Endothelial cell of umbilical vein (primary cell): ENCODE measurements at regions not wholly inside any gene's neighbourhood (a gene's known extent, or its start where the extent isn't known, plus 50 kb on each side); places are given as distances from the start of the nearest gene placed in this dataset.

Experiments
- BruUV-seq: library from RNA; stranded (reverse); fragments of 400-500 nt; replicated peaks from 2 replicates; lab custom pipeline; 2021; lab: Mats Ljungman, UMichigan
- CTCF ChIA-PET: fragments of 300-600, 350-600 bp; sonication (Branson Sonifier 250); formaldehyde crosslinking; loops from one replicate; lab custom pipeline; 2021; ENCODE audit warnings: antibody characterized with exemption, inconsistent platforms; lab: Charles Lee
- POLR2A ChIA-PET: fragments of 300-600, 350-600 bp; sonication (Branson Sonifier 250); formaldehyde crosslinking; loops from one replicate; lab custom pipeline; 2021; ENCODE audit warnings: antibody characterized with exemption, inconsistent platforms; lab: Charles Lee
- DNase-seq: peaks from one replicate; pipeline ENCODE4 v3.0.0-alpha.2; 2011; ENCODE audit warnings: low read depth, low spot score
- FAIRE-seq: peaks from 2 replicates; lab custom pipeline; 2011; peaks lifted over from hg19 to GRCh38; lab: Jason Lieb, UNC
- H2AFZ ChIP-seq: 2 replicates; pipeline ENCODE4 v1.6.0; 2012; ENCODE audit warnings: low read depth, low read length, control low read depth, inconsistent platforms
- H3K27ac ChIP-seq: 2 replicates; pipeline ENCODE4 v1.5.1; 2011; ENCODE audit warnings: low read depth, mild to moderate bottlenecking, control low read depth, low read length, moderate library complexity; ENCODE audit not compliant: insufficient read depth
- H3K27me3 ChIP-seq, 2 experiments: 2 replicates each; pipeline versions ENCODE4 v1.6.0 to v1.6.1; 2011; ENCODE audit warnings: low read length in 2 of 2, mixed read lengths in 1 of 2; ENCODE audit not compliant: control insufficient read depth in 2 of 2, insufficient read depth in 2 of 2
- H3K36me3 ChIP-seq, 2 experiments: 2 replicates in 1 of 2; 3 replicates in 1 of 2; pipeline ENCODE4 v1.5.1; 2011; ENCODE audit warnings: low read length in 2 of 2, mild to moderate bottlenecking in 1 of 2, moderate library complexity in 1 of 2; ENCODE audit not compliant: control insufficient read depth in 2 of 2, insufficient read depth in 2 of 2; ENCODE audit errors: extremely low read depth in 1 of 2
- H3K4me1 ChIP-seq: 3 replicates; pipeline ENCODE4 v1.5.1; 2011; ENCODE audit warnings: mild to moderate bottlenecking, low read length; ENCODE audit not compliant: control insufficient read depth, insufficient read depth; ENCODE audit errors: extremely low read depth
- H3K4me2 ChIP-seq: 2 replicates; pipeline ENCODE4 v1.6.1; 2011; ENCODE audit warnings: low read length, control low read depth, mixed read lengths; ENCODE audit not compliant: insufficient read depth
- H3K4me3 ChIP-seq, 3 experiments: fragments of 200-600 bp in 1 of 3; sonication (generic), shearing (Covaris generic) in 1 of 3; replicated peaks in 1 of 3; 2 replicates each; pipeline ENCODE4 v1.5.1; 2011 to 2016; ENCODE audit warnings: control low read depth in 3 of 3, low read length in 3 of 3, mild to moderate bottlenecking in 2 of 3, inconsistent platforms in 1 of 3, low read depth in 1 of 3, moderate library complexity in 1 of 3; ENCODE audit not compliant: insufficient read depth in 1 of 3
- H3K79me2 ChIP-seq: 2 replicates; pipeline ENCODE4 v1.6.0; 2012; ENCODE audit warnings: low read length, inconsistent platforms; ENCODE audit not compliant: control insufficient read depth, insufficient read depth
- H3K9ac ChIP-seq: replicated peaks from 2 replicates; pipeline ENCODE3; 2011; ENCODE audit warnings: low read length, control low read depth; ENCODE audit not compliant: insufficient read depth; ENCODE audit errors: extremely low read depth
- H3K9me1 ChIP-seq: replicated peaks from 3 replicates; pipeline ENCODE4 v1.6.0; 2011; ENCODE audit warnings: mild to moderate bottlenecking, low read length; ENCODE audit not compliant: control insufficient read depth, insufficient read depth; ENCODE audit errors: extremely low read depth
- H3K9me3 ChIP-seq: replicated peaks from 2 replicates; pipeline ENCODE4 v1.5.1; 2012; ENCODE audit warnings: low read length, inconsistent platforms; ENCODE audit not compliant: control insufficient read depth, insufficient read depth
- H4K20me1 ChIP-seq: replicated peaks from 2 replicates; pipeline ENCODE3; 2011; ENCODE audit warnings: mild to moderate bottlenecking, low read length; ENCODE audit not compliant: control insufficient read depth, insufficient read depth; ENCODE audit errors: extremely low read depth
- CTCF ChIP-seq, 2 donors: IDR thresholded peaks; 1 replicate in 1 of 2; 2 replicates in 1 of 2; pipeline ENCODE4 v1.5.1; 2011; ENCODE audit warnings: low read length in 2 of 2, mild to moderate bottlenecking in 2 of 2, moderate library complexity in 2 of 2, control low read depth in 1 of 2, inconsistent platforms in 1 of 2, low read depth in 1 of 2; ENCODE audit not compliant: insufficient read depth in 1 of 2; ENCODE audit errors: extremely low read depth in 1 of 2
- EZH2 ChIP-seq: IDR thresholded peaks from 2 replicates; pipeline ENCODE4 v1.6.1; 2012; ENCODE audit warnings: borderline replicate concordance, low read depth, mild to moderate bottlenecking, moderate library complexity, low read length, inconsistent platforms; ENCODE audit not compliant: severe bottlenecking
- FOS ChIP-seq: IDR thresholded peaks from 2 replicates; pipeline ENCODE4 v1.6.1; 2011; ENCODE audit warnings: mild to moderate bottlenecking, low read length, moderate library complexity, borderline replicate concordance; ENCODE audit not compliant: insufficient read depth
- GATA2 ChIP-seq: IDR thresholded peaks from 2 replicates; pipeline ENCODE4 v1.7.0; 2011; ENCODE audit warnings: low read depth, mild to moderate bottlenecking, moderate library complexity, mixed read lengths, low read length; ENCODE audit not compliant: insufficient read length, insufficient read depth
- JUN ChIP-seq: IDR thresholded peaks from 2 replicates; pipeline ENCODE4 v1.6.1; 2011; ENCODE audit warnings: borderline replicate concordance, low read depth; ENCODE audit not compliant: insufficient read length, insufficient read depth
- MAX ChIP-seq: IDR thresholded peaks from 2 replicates; pipeline ENCODE4 v1.6.1; 2011; ENCODE audit not compliant: insufficient read depth, insufficient read length
- MYC ChIP-seq: IDR thresholded peaks from one replicate; pipeline ENCODE4 v1.6.1; 2011; ENCODE audit warnings: mild to moderate bottlenecking, low read depth, low read length
- POLR2A ChIP-seq: IDR thresholded peaks from 2 replicates; pipeline ENCODE4 v1.6.1; 2012; ENCODE audit warnings: low read depth, mild to moderate bottlenecking, control low read depth, low read length
- POLR2AphosphoS5 ChIP-seq: IDR thresholded peaks from 2 replicates; pipeline ENCODE4 v1.6.1; 2012; ENCODE audit warnings: low read depth, mild to moderate bottlenecking, control low read depth, low read length, moderate library complexity; ENCODE audit not compliant: insufficient read depth
- dilution Hi-C: fragments of 300-500 bp; cut with MboI; formaldehyde crosslinking; loops from one replicate; pipeline ENCODE4 v1.15.0; 2019; ENCODE audit warnings: low sequenced_read_pairs; ENCODE audit not compliant: extremely low pct_ligation_motif_present
- intact Hi-C: fragments of 100-400 bp; cut with micrococcal nuclease; formaldehyde crosslinking; loops from one replicate; pipeline ENCODE4 v1.10.0; 2022

- no peak overlapping the region for H2AFZ ChIP-seq
- no peaks in the 10 kb centered on the region for H3K36me3 ChIP-seq
- no peaks in the 10 kb centered on the region for H3K9me1 ChIP-seq
- peaks cover 0 to 4% of the 10 kb centered on the region in 2 experiments for H3K27me3 ChIP-seq
- BruUV-seq: no TSS peak
- ChIA-PET CTCF (no interaction called here), POLR2A (no interaction called here)
- no peak overlapping the region for H3K27ac ChIP-seq
- no peaks in the 10 kb centered on the region for H3K9me3 ChIP-seq
- no peak for DNase-seq
- dilution Hi-C loops (no loop called here), intact Hi-C loops (no loop called here)
- TF ChIP-seq JUN (no peak), FOS (no peak), MAX (no peak), POLR2A (no peak), EZH2 (no peak), CTCF (IDR thresholded peaks at IDR 0.05; ENCODE audit: extremely low read depth in 1 of 2, insufficient read depth in 1 of 2, low read depth in 1 of 2, low read length in 2 of 2) (no peak)
- no peaks in the 10 kb centered on the region for H4K20me1 ChIP-seq
- no peaks in the 10 kb centered on the region for H3K79me2 ChIP-seq
- no peaks in the 10 kb centered on the region for H3K4me1 ChIP-seq
- no peak overlapping the region for H3K4me3 ChIP-seq
- H3K9ac ChIP-seq: no peak overlapping the region
- FAIRE-seq: no peak
- H3K4me2 ChIP-seq: no peak overlapping the region
These were observed 206.7 kb upstream of the LINGO1 start for GRCh38 chr15:77839456-77839855.

- FAIRE-seq (no peak), DNase-seq (no peak)
- intact Hi-C loops: no loop called here
- ChIA-PET POLR2A (no interaction called here), CTCF (interaction anchor here (0.9 kb wide), 1 partner anchor 205 kb away, joined by 3 read pairs; no protein-coding TSS in a partner anchor)
- no peak overlapping the region for H3K4me3 ChIP-seq
- H3K9ac ChIP-seq: no peak overlapping the region
- TF ChIP-seq EZH2: no peak
- no peak for TF ChIP-seq GATA2
- no peak for TF ChIP-seq MYC
- TF ChIP-seq FOS: no peak
- TF ChIP-seq MAX: no peak
- TF ChIP-seq JUN: no peak
- no peak for TF ChIP-seq CTCF (IDR thresholded peaks at IDR 0.05; ENCODE audit: extremely low read depth in 1 of 2, insufficient read depth in 1 of 2, low read depth in 1 of 2, low read length in 2 of 2)
- TF ChIP-seq POLR2AphosphoS5: no peak
- TF ChIP-seq POLR2A: no peak
- H3K36me3 ChIP-seq: no peaks in the 10 kb centered on the region
- dilution Hi-C loops: no loop called here
- no peaks in the 10 kb centered on the region for H3K4me1 ChIP-seq
- no peak overlapping the region for H3K27ac ChIP-seq
- H3K79me2 ChIP-seq: no peaks in the 10 kb centered on the region
- peaks cover 0 to 4% of the 10 kb centered on the region in 2 experiments for H3K27me3 ChIP-seq
- H3K9me1 ChIP-seq: no peaks in the 10 kb centered on the region
- no TSS peak for BruUV-seq
- no peaks in the 10 kb centered on the region for H4K20me1 ChIP-seq
- H3K4me2 ChIP-seq: no peak overlapping the region
- no peaks in the 10 kb centered on the region for H3K9me3 ChIP-seq
- H2AFZ ChIP-seq: no peak overlapping the region
These were observed 205.9 kb upstream of the LINGO1 start for GRCh38 chr15:77838595-77838994.
